ENCODE measurements at regions not wholly inside any gene's neighbourhood (a gene's known extent, or its start where the extent isn't known, plus 50 kb on each side); places are given as distances from the start of the nearest gene placed in this dataset.

- DNase-seq (ENCODE audit: low read depth): no peak
- Histone ChIP-seq H3K4me3 (ENCODE audit: low read depth, low read length) (no peak overlapping the region), H3K27me3 (ENCODE audit: control insufficient read depth, insufficient read depth, low read length) (no peaks in the 10 kb centered on the region), H3K36me3 (ENCODE audit: control insufficient read depth, insufficient read depth, low read length) (no peaks in the 10 kb centered on the region)
- ChIA-PET POLR2A (no interaction called here), CTCF (no interaction called here)
- TF ChIP-seq CTCF (IDR thresholded peaks at IDR 0.05; ENCODE audit: insufficient read depth, low read depth, low read length): no peak
Observed at GRCh38 chr14:56885825-56886224, 75.5 kb upstream of the OTX2 start.

GRCh38 chr14:56884617-56885016 is 74.3 kb upstream of the OTX2 start:
- no peak for DNase-seq (ENCODE audit: low read depth)
- TF ChIP-seq CTCF (IDR thresholded peaks at IDR 0.05; ENCODE audit: insufficient read depth, low read depth, low read length): no peak
- Histone ChIP-seq H3K4me3 (ENCODE audit: low read depth, low read length) (no peak overlapping the region), H3K36me3 (ENCODE audit: control insufficient read depth, insufficient read depth, low read length) (no peaks in the 10 kb centered on the region), H3K27me3 (ENCODE audit: control insufficient read depth, insufficient read depth, low read length) (no peaks in the 10 kb centered on the region)
- CTCF ChIA-PET: no interaction called here
- POLR2A ChIA-PET: interaction anchor here (0.6 kb wide), 1 partner anchor 12 kb away, joined by 7 read pairs; no protein-coding TSS in a partner anchor

DNA sequence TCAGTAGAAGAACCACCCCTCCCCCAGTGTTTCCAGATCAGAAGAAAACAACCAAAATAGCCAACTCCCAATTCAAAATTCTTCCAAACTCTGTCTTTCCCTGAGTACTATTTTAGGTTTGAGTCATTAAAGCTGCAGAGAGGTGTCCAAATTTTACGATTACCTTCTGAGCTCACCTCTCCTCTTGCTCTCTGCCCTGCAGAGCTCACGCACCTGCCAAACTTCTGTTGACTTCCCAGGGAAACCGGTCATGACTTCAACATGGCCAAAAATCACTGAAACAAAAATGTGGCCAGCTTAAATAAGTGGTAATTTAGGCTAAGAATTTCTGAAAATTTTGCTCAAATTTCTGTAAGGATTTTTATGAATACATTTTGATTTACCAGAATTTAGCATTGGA is 70.9 kb upstream of the OTX2 start:
- no peaks in the 10 kb centered on the region for H3K36me3 ChIP-seq (ENCODE audit: control insufficient read depth, insufficient read depth, low read length)
- DNase-seq (ENCODE audit: low read depth): no peak
- CTCF ChIA-PET: no interaction called here
- TF ChIP-seq CTCF (IDR thresholded peaks at IDR 0.05; ENCODE audit: insufficient read depth, low read depth, low read length): no peak
- H3K27me3 ChIP-seq (ENCODE audit: control insufficient read depth, insufficient read depth, low read length): no peaks in the 10 kb centered on the region
- H3K4me3 ChIP-seq (ENCODE audit: low read depth, low read length): no peak overlapping the region
- POLR2A ChIA-PET: no interaction called here

DNA sequence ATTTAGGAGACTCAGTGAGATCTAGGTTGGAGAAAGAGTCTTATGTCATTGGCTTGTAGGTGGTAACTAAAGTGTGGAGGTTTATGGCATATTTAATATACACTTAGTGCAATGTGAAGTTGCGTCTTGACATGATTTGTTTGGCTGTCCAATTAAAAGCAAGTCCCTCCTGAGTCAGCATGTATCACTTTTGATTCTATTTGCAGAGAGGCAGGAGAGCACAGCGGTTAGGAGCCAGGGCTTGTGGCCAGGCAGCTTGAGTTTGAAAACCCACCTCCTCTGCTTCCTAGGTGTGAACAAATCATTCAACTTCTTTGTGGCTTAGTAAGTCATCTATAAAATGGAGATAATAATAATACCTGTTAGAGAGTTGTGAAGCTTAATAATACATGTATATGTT is 68.5 kb upstream of the OTX2 start:
- ChIA-PET POLR2A (no interaction called here), CTCF (no interaction called here)

DNA sequence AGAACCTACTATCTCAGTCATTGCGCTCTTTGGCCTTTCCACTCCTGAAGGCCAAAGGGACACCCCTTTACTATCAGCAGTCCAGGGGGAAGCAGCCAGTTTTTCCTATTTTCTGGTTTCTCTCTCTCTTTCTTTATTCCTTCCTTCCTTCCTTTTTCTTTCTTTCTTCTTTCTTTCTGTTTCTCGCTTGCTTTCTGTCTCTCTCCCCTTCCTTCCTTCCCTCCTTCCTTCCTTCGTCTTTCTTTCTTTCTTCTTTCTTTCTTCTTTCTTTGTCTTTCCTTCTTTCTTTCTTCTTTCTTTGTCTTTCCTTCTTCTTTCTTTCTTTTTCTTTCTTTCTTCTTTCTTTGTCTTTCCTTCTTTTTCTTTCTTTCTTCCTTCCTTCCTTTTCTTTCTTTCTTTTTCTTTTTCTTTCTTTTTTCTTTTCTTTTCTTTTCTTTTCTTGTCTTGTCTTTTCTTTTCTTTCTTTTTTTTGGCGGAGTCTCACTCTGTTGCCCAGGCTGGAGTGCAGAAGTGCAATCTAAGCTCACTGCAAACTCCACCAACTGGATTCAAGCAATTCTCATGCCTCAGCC is 64.9 kb upstream of the OTX2 start:
- CTCF ChIA-PET: no interaction called here
- DNase-seq (ENCODE audit: low read depth): no peak
- POLR2A ChIA-PET: no interaction called here
- Histone ChIP-seq H3K36me3 (ENCODE audit: control insufficient read depth, insufficient read depth, low read length) (no peaks in the 10 kb centered on the region), H3K27me3 (ENCODE audit: control insufficient read depth, insufficient read depth, low read length) (no peaks in the 10 kb centered on the region), H3K4me3 (ENCODE audit: low read depth, low read length) (no peak overlapping the region)
- TF ChIP-seq CTCF (IDR thresholded peaks at IDR 0.05; ENCODE audit: insufficient read depth, low read depth, low read length): no peak

More for the DNA sequence above, 68.5 kb upstream of the OTX2 start:
- Histone ChIP-seq H3K4me3 (ENCODE audit: low read depth, low read length) (no peak overlapping the region), H3K36me3 (ENCODE audit: control insufficient read depth, insufficient read depth, low read length) (no peaks in the 10 kb centered on the region), H3K27me3 (ENCODE audit: control insufficient read depth, insufficient read depth, low read length) (no peaks in the 10 kb centered on the region)
- DNase-seq (ENCODE audit: low read depth): no peak
- no peak for TF ChIP-seq CTCF (IDR thresholded peaks at IDR 0.05; ENCODE audit: insufficient read depth, low read depth, low read length)

Measured in BJ (cell line).